Astrocyte (in vitro differentiated cells and primary cell): ENCODE measurements at regions not wholly inside any gene's neighbourhood (a gene's known extent, or its start where the extent isn't known, plus 50 kb on each side); places are given as distances from the start of the nearest gene placed in this dataset.

Experiments
- EZH2 ChIP-seq: IDR thresholded peaks from 2 replicates; pipeline ENCODE4 v1.6.1; 2012; ENCODE audit warnings: mild to moderate bottlenecking, low read length, inconsistent platforms; ENCODE audit not compliant: insufficient read depth
- TF ChIP-seq, protein P1 (sequence below): IDR thresholded peaks from 2 replicates; pipeline ENCODE4 v1.5.1; 2011; ENCODE audit warnings: low read depth, mild to moderate bottlenecking, inconsistent platforms, low read length, moderate library complexity; ENCODE audit not compliant: insufficient read depth

DNA sequence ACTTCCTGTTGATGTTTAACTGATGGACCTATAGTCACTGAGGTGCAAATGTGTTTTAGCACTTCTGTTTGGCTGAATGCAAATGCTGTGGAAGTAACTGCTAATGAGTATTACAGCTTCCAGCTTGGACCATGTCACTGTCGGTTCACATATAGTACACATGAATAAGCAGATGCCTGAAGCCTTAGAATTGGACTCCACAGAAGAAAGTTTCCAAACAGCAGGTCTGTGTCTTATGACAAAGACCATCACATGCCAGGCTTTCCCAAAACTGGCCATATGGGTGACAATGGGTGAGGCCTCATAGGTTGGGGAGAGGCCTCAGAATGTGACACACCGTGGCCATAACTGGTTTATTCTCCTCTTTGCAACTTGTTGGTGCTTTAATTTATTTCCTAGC is 241.8 kb downstream of the WNT5A start:
- TF ChIP-seq, protein P1, sequence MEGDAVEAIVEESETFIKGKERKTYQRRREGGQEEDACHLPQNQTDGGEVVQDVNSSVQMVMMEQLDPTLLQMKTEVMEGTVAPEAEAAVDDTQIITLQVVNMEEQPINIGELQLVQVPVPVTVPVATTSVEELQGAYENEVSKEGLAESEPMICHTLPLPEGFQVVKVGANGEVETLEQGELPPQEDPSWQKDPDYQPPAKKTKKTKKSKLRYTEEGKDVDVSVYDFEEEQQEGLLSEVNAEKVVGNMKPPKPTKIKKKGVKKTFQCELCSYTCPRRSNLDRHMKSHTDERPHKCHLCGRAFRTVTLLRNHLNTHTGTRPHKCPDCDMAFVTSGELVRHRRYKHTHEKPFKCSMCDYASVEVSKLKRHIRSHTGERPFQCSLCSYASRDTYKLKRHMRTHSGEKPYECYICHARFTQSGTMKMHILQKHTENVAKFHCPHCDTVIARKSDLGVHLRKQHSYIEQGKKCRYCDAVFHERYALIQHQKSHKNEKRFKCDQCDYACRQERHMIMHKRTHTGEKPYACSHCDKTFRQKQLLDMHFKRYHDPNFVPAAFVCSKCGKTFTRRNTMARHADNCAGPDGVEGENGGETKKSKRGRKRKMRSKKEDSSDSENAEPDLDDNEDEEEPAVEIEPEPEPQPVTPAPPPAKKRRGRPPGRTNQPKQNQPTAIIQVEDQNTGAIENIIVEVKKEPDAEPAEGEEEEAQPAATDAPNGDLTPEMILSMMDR = no peak
- no peak for TF ChIP-seq EZH2
